ENCODE measurements at regions not wholly inside any gene's neighbourhood (a gene's known extent, or its start where the extent isn't known, plus 50 kb on each side); places are given as distances from the start of the nearest gene placed in this dataset.
"Not testable (repeated sequence)": the region's sequence is repeated elsewhere in the genome, so short reads cannot be mapped to it uniquely, and the experiment has no call there.

GRCh38 chr2:116180072-116180471 lies 1634.4 kb upstream of the DDX18 start:
- Mint-ChIP-seq H3K27ac (ENCODE audit: unreplicated experiment) (no peak overlapping the region), H3K36me3 (ENCODE audit: insufficient read depth, unreplicated experiment) (no peaks in the 10 kb centered on the region), H3K27me3 (ENCODE audit: insufficient read depth, unreplicated experiment) (peaks cover 3% of the 10 kb centered on the region), H3K4me1 (ENCODE audit: low read depth, unreplicated experiment) (no peaks in the 10 kb centered on the region), H3K9me3 (ENCODE audit: unreplicated experiment) (peaks cover 7% of the 10 kb centered on the region), H3K4me3 (ENCODE audit: unreplicated experiment) (no peak overlapping the region)
- H3K4me1 ChIP-seq: no peaks in the 10 kb centered on the region
- ChIA-PET CTCF (no interaction called here), POLR2A (no interaction called here)
- no peaks in the 10 kb centered on the region for H3K36me3 ChIP-seq (ENCODE audit: control insufficient read depth, insufficient read depth, low read length)
- no peak for DNase-seq
- no TSS peak for BruUV-seq (replicated peaks)
- H3K27me3 ChIP-seq (replicated peaks; ENCODE audit: control insufficient read depth, insufficient read depth, low read length): no peaks in the 10 kb centered on the region
- intact Hi-C loops (cut with micrococcal nuclease; ENCODE audit: unreplicated experiment): no loop called here
- H3K9me3 ChIP-seq: no peaks in the 10 kb centered on the region
- TF ChIP-seq CTCF (IDR thresholded peaks at IDR 0.05; ENCODE audit: insufficient read depth in 1 of 2, low read depth in 1 of 2, low read length in 1 of 2, severe bottlenecking in 1 of 2, unreplicated experiment in 1 of 2): no peak
- H3K4me3 ChIP-seq (ENCODE audit: low read depth, low read length): no peak overlapping the region

- H3K27me3 Mint-ChIP-seq (ENCODE audit: insufficient read depth, unreplicated experiment); POLR2A ChIA-PET: not testable (repeated sequence)
Measured at GRCh38 chr2:116190684-116191083, 1623.8 kb upstream of the DDX18 start.

GRCh38 chr2:116200086-116200485 lies 1614.4 kb upstream of the DDX18 start:
- Mint-ChIP-seq H3K27me3 (ENCODE audit: insufficient read depth, unreplicated experiment) (no peaks in the 10 kb centered on the region), H3K36me3 (ENCODE audit: insufficient read depth, unreplicated experiment) (no peaks in the 10 kb centered on the region), H3K27ac (ENCODE audit: unreplicated experiment) (no peak overlapping the region), H3K9me3 (ENCODE audit: unreplicated experiment) (no peaks in the 10 kb centered on the region), H3K4me3 (ENCODE audit: unreplicated experiment) (no peak overlapping the region), H3K4me1 (ENCODE audit: low read depth, unreplicated experiment) (no peaks in the 10 kb centered on the region)
- no peak for DNase-seq
- no peaks in the 10 kb centered on the region for H3K27me3 ChIP-seq (replicated peaks; ENCODE audit: control insufficient read depth, insufficient read depth, low read length)
- intact Hi-C loops (cut with micrococcal nuclease; ENCODE audit: unreplicated experiment): no loop called here
- no peaks in the 10 kb centered on the region for H3K36me3 ChIP-seq (ENCODE audit: control insufficient read depth, insufficient read depth, low read length)
- no peaks in the 10 kb centered on the region for H3K9me3 ChIP-seq
- no TSS peak for BruUV-seq (replicated peaks)
- H3K4me1 ChIP-seq: no peaks in the 10 kb centered on the region
- no peak overlapping the region for H3K4me3 ChIP-seq (ENCODE audit: low read depth, low read length)
- no peak for TF ChIP-seq CTCF (IDR thresholded peaks at IDR 0.05; ENCODE audit: insufficient read depth in 1 of 2, low read depth in 1 of 2, low read length in 1 of 2, severe bottlenecking in 1 of 2, unreplicated experiment in 1 of 2)
- POLR2A ChIA-PET: no interaction called here
- CTCF ChIA-PET: no interaction called here

More at GRCh38 chr2:116190684-116191083, 1623.8 kb upstream of the DDX18 start:
- H3K9me3 Mint-ChIP-seq (ENCODE audit: unreplicated experiment): peaks cover 40% of the 10 kb centered on the region
- H3K4me1 ChIP-seq; CTCF ChIA-PET; H3K4me3 Mint-ChIP-seq (ENCODE audit: unreplicated experiment); H3K4me1 Mint-ChIP-seq (ENCODE audit: low read depth, unreplicated experiment); intact Hi-C loops (cut with micrococcal nuclease; ENCODE audit: unreplicated experiment); H3K4me3 ChIP-seq (ENCODE audit: low read depth, low read length); H3K9me3 ChIP-seq; H3K27ac Mint-ChIP-seq (ENCODE audit: unreplicated experiment); DNase-seq; H3K36me3 Mint-ChIP-seq (ENCODE audit: insufficient read depth, unreplicated experiment); H3K27me3 ChIP-seq (replicated peaks; ENCODE audit: control insufficient read depth, insufficient read depth, low read length); H3K36me3 ChIP-seq (ENCODE audit: control insufficient read depth, insufficient read depth, low read length); BruUV-seq (replicated peaks): not testable (repeated sequence)

- Mint-ChIP-seq H3K27ac (ENCODE audit: unreplicated experiment) (no peak overlapping the region), H3K27me3 (ENCODE audit: insufficient read depth, unreplicated experiment) (peaks cover 4% of the 10 kb centered on the region), H3K9me3 (ENCODE audit: unreplicated experiment) (no peaks in the 10 kb centered on the region), H3K4me3 (ENCODE audit: unreplicated experiment) (no peak overlapping the region), H3K4me1 (ENCODE audit: low read depth, unreplicated experiment) (no peaks in the 10 kb centered on the region), H3K36me3 (ENCODE audit: insufficient read depth, unreplicated experiment) (no peaks in the 10 kb centered on the region)
- Histone ChIP-seq H3K4me3 (ENCODE audit: low read depth, low read length) (no peak overlapping the region), H3K9me3 (no peaks in the 10 kb centered on the region), H3K27me3 (replicated peaks; ENCODE audit: control insufficient read depth, insufficient read depth, low read length) (no peaks in the 10 kb centered on the region), H3K36me3 (ENCODE audit: control insufficient read depth, insufficient read depth, low read length) (no peaks in the 10 kb centered on the region), H3K4me1 (no peaks in the 10 kb centered on the region)
- ChIA-PET CTCF (no interaction called here), POLR2A (no interaction called here)
- DNase-seq: no peak
- intact Hi-C loops (cut with micrococcal nuclease; ENCODE audit: unreplicated experiment): no loop called here
- no TSS peak for BruUV-seq (replicated peaks)
- TF ChIP-seq CTCF (IDR thresholded peaks at IDR 0.05; ENCODE audit: insufficient read depth in 1 of 2, low read depth in 1 of 2, low read length in 1 of 2, severe bottlenecking in 1 of 2, unreplicated experiment in 1 of 2): no peak
Measured at GRCh38 chr2:116211719-116212118, 1602.8 kb upstream of the DDX18 start.
